Right lung (tissue), 2 donors: ENCODE measurements at regions not wholly inside any gene's neighbourhood (a gene's known extent, or its start where the extent isn't known, plus 50 kb on each side); places are given as distances from the start of the nearest gene placed in this dataset.
"Not testable (repeated sequence)": the region's sequence is repeated elsewhere in the genome, so short reads cannot be mapped to it uniquely, and the experiment has no call there.

ENCODE experiments used
- DNase-seq, 2 donors: peaks; one replicate each; pipeline ENCODE4 v3.0.0-alpha.2; 2013

GRCh38 chr10:42367532-42368230 is 270.7 kb downstream of the ZNF33B start:
- DNase-seq = peak; percentile 53 to 70

- DNase-seq = no peak
These were observed 286.6 kb downstream of the ZNF33B start for GRCh38 chr10:42351745-42352144.

- not testable (repeated sequence) for DNase-seq
These were observed 301.6 kb downstream of the ZNF33B start for GRCh38 chr10:42336593-42337337.

- DNase-seq = not testable (repeated sequence)
These were observed 302.6 kb downstream of the ZNF33B start for GRCh38 chr10:42335653-42336296.

GRCh38 chr10:42304341-42304740 is 334.0 kb downstream of the ZNF33B start:
- DNase-seq = peak in 1 of 2 donors; percentile 4

- not testable (repeated sequence) for DNase-seq
These were observed 356.5 kb downstream of the ZNF33B start for GRCh38 chr10:42281896-42282295.

- not testable (repeated sequence) for DNase-seq
These were observed 368.6 kb downstream of the ZNF33B start for GRCh38 chr10:42269788-42270187.

- DNase-seq = not testable (repeated sequence)
These were observed 375.1 kb downstream of the ZNF33B start for GRCh38 chr10:42263259-42263658.

GRCh38 chr10:42243002-42243401 is 395.4 kb downstream of the ZNF33B start:
- DNase-seq = not testable (repeated sequence)

GRCh38 chr10:42242135-42242805 is 396.1 kb downstream of the ZNF33B start:
- DNase-seq = no peak

- not testable (repeated sequence) for DNase-seq
These were observed 402.0 kb downstream of the ZNF33B start for GRCh38 chr10:42236401-42236800.

- DNase-seq = not testable (repeated sequence)
These were observed 402.6 kb downstream of the ZNF33B start for GRCh38 chr10:42235736-42236135.

- DNase-seq = not testable (repeated sequence)
These were observed 403.1 kb downstream of the ZNF33B start for GRCh38 chr10:42235241-42235640.

GRCh38 chr10:42234506-42234905 is 403.9 kb downstream of the ZNF33B start:
- not testable (repeated sequence) for DNase-seq

- not testable (repeated sequence) for DNase-seq
These were observed 404.7 kb downstream of the ZNF33B start for GRCh38 chr10:42233461-42234206.

GRCh38 chr10:42232955-42233354 is 405.4 kb downstream of the ZNF33B start:
- DNase-seq = not testable (repeated sequence)

GRCh38 chr10:42230812-42231211 is 407.6 kb downstream of the ZNF33B start:
- not testable (repeated sequence) for DNase-seq

- DNase-seq = not testable (repeated sequence)
These were observed 408.3 kb downstream of the ZNF33B start for GRCh38 chr10:42230115-42230514.

- DNase-seq = not testable (repeated sequence)
These were observed 410.5 kb downstream of the ZNF33B start for GRCh38 chr10:42227859-42228258.

- DNase-seq = not testable (repeated sequence)
These were observed 444.8 kb downstream of the ZNF33B start for GRCh38 chr10:42193588-42193987.

- not testable (repeated sequence) for DNase-seq
These were observed 445.9 kb downstream of the ZNF33B start for GRCh38 chr10:42192450-42192849.
